Sigmoid colon (tissue), 6 donors: ENCODE measurements at regions not wholly inside any gene's neighbourhood (a gene's known extent, or its start where the extent isn't known, plus 50 kb on each side); places are given as distances from the start of the nearest gene placed in this dataset.

Experiments
- DNase-seq: peaks from one replicate; pipeline ENCODE4 v3.0.0-alpha.2; 2019
- H3K27ac ChIP-seq, 4 donors: fragments of 200-600 bp; sonication (generic); one replicate each; pipeline ENCODE4 v1.5.1; 2016 to 2019; ENCODE audit warnings: mild to moderate bottlenecking in 1 of 4
- H3K27me3 ChIP-seq, 3 donors: fragments of 200-600 bp; sonication (generic); one replicate each; pipeline ENCODE4 v1.5.1; 2019; ENCODE audit warnings: mild to moderate bottlenecking in 1 of 3
- H3K36me3 ChIP-seq, 4 donors: fragments of 200-600 bp; sonication (generic); one replicate each; pipeline ENCODE4 v1.5.1; 2016 to 2019
- H3K4me1 ChIP-seq, 4 donors: fragments of 200-600 bp; sonication (generic); one replicate each; pipeline ENCODE4 v1.5.1; 2017 to 2019
- H3K4me3 ChIP-seq, 4 donors: fragments of 200-600 bp; sonication (generic); one replicate each; pipeline ENCODE4 v1.5.1; 2017 to 2019; ENCODE audit warnings: mild to moderate bottlenecking in 2 of 4, moderate library complexity in 1 of 4
- H3K9me3 ChIP-seq, 4 donors: fragments of 200-600 bp in 3 of 4; sonication (generic) in 3 of 4; one replicate each; pipeline versions ENCODE4 v1.5.1 to v1.6.1; 2013 to 2019
- EP300 ChIP-seq, 4 donors: sonication (generic); formaldehyde crosslinking; IDR thresholded peaks; one replicate each; pipeline ENCODE4 v1.6.1; 2017; ENCODE audit warnings: antibody characterized with exemption in 4 of 4
- POLR2A ChIP-seq, 2 donors: fragments of 450-650 bp; IDR thresholded peaks; one replicate each; pipeline ENCODE4 v1.6.1; 2016; ENCODE audit warnings: antibody characterized with exemption in 2 of 2, mild to moderate bottlenecking in 2 of 2, moderate library complexity in 2 of 2
- POLR2AphosphoS5 ChIP-seq, 4 donors: sonication (generic); formaldehyde crosslinking; IDR thresholded peaks; one replicate each; pipeline ENCODE4 v1.6.1; 2017; ENCODE audit warnings: antibody characterized with exemption in 4 of 4
- WGBS, 2 donors: extraction: QIAGEN DNeasy Blood & Tissue Kit; methylation state at CpG; one replicate each; pipeline ENCODE4 v1.1.7; 2013; 5-methylcytosine and 5-hydroxymethylcytosine counted together
- intact Hi-C: fragments of 100-400 bp; cut with DNase I; formaldehyde crosslinking; loops from one replicate; pipeline ENCODE4 v1.15.1; 2023
- TF ChIP-seq, protein P1 (sequence below), 4 experiments: fragments of 450-650 bp in 3 of 4; fragments of 200-600 bp in 1 of 4; IDR thresholded peaks; one replicate each; pipeline ENCODE4 v1.5.1; 2016 to 2019; ENCODE audit warnings: antibody characterized with exemption in 4 of 4, mild to moderate bottlenecking in 3 of 4, moderate library complexity in 2 of 4
- donor health status: healthy with polysubstance abuse.
- donor health status: healthy.

DNA sequence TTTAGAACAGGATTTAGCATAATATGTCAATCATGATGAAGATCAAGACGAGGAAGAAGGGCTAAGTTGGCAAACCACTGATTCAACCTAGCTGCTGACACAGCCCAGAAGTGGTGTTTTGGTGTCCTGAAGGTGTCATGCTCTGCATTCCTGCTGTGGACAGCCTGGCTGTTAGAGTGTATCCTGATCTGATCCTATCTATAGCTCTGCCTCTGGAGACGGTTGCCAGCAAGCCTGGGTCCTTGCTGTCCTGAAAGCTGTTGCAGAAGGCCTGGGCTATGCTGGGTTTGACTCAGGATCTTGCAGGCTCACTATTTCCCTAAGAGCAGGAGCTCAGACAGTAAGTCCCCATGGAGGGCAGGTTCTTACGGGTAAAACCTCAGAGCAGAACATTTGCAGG lies 416.4 kb downstream of the TSHZ3 start:
- intact Hi-C loops = no loop called here
- WGBS, 2 donors = 76 to 81% methylated on average over 3 of the region's 3 CpGs
- no peaks in the 10 kb centered on the region for H3K27me3 ChIP-seq
- H3K9me3 ChIP-seq = no peaks in the 10 kb centered on the region
- H3K27ac ChIP-seq = no peak overlapping the region
- TF ChIP-seq, protein P1, sequence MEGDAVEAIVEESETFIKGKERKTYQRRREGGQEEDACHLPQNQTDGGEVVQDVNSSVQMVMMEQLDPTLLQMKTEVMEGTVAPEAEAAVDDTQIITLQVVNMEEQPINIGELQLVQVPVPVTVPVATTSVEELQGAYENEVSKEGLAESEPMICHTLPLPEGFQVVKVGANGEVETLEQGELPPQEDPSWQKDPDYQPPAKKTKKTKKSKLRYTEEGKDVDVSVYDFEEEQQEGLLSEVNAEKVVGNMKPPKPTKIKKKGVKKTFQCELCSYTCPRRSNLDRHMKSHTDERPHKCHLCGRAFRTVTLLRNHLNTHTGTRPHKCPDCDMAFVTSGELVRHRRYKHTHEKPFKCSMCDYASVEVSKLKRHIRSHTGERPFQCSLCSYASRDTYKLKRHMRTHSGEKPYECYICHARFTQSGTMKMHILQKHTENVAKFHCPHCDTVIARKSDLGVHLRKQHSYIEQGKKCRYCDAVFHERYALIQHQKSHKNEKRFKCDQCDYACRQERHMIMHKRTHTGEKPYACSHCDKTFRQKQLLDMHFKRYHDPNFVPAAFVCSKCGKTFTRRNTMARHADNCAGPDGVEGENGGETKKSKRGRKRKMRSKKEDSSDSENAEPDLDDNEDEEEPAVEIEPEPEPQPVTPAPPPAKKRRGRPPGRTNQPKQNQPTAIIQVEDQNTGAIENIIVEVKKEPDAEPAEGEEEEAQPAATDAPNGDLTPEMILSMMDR (IDR thresholded peaks at IDR 0.05) = no peak
- no peak for TF ChIP-seq POLR2A (IDR thresholded peaks at IDR 0.05)
- no peak for TF ChIP-seq EP300 (IDR thresholded peaks at IDR 0.05)
- TF ChIP-seq POLR2AphosphoS5 (IDR thresholded peaks at IDR 0.05) = no peak
- no peak overlapping the region for H3K4me3 ChIP-seq
- H3K36me3 ChIP-seq = no peaks in the 10 kb centered on the region
- peaks cover 0 to 2% (median 0%) of the 10 kb centered on the region in 4 donors for H3K4me1 ChIP-seq
- DNase-seq = no peak

DNA sequence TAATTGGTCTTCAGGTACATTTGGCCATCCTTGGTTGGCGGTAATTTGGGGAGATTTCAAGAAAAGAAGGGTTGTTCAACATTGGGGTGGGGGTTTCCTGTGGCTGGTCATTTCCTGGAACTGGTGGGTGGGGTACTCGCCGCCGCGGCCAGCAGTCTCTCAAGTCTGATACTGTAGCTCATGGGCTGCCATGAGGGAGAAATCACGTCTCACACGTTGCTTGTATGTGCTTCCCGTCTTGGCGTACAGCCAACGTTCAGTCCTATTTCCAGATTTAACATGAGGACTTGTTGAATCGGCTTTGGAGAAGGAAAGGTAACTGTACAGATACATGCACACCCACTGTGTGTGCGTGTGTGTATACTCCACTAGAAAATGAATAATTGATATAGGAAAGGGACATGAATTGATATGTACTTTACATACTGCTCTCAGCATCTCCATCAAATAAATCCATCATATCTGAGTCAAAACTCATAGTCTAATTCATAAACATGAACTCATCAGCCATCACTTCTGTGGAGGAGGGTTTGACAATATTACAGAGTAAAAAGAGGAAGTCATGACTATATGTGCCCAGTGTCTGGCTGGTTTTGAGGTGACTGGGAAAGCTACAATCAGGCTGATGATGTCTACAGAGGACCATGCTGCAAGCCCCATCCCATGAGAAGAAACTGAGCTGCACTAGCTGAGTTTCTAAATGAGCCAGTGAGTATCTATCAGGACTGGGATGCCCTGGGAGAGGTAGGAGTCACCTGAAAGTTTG lies 418.1 kb downstream of the TSHZ3 start:
- Histone ChIP-seq H3K9me3 (no peaks in the 10 kb centered on the region), H3K4me3 (no peak overlapping the region), H3K36me3 (no peaks in the 10 kb centered on the region), H3K4me1 (peaks cover 0 to 2% (median 0%) of the 10 kb centered on the region in 4 donors), H3K27ac (no peak overlapping the region), H3K27me3 (no peaks in the 10 kb centered on the region)
- TF ChIP-seq POLR2A (IDR thresholded peaks at IDR 0.05) = no peak
- no peak for TF ChIP-seq POLR2AphosphoS5 (IDR thresholded peaks at IDR 0.05)
- TF ChIP-seq EP300 (IDR thresholded peaks at IDR 0.05) = no peak
- WGBS, 2 donors = 87 to 88% methylated on average over 12 of the region's 12 CpGs
- intact Hi-C loops = no loop called here
- no peak for DNase-seq

DNA sequence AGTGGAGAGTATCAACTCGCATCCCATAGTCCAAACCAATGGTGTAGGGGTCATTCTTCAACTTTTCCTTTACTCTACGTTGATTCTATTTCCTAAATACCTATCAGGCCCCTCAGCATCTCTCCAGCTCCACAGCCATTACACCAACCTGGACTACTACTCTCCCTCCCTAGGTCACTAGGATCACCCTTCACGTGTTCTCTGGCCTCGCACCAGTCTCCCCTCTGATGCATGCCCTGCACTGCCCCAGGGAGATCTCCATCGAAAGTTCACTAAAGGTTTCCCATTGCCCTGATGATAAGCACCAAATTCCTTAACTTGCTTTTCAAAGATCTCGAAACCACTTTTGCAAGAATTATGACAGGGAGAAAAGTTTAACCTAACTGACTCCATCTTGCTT lies 421.5 kb downstream of the TSHZ3 start:
- Histone ChIP-seq H3K36me3 (no peaks in the 10 kb centered on the region), H3K9me3 (no peaks in the 10 kb centered on the region), H3K27ac (no peak overlapping the region), H3K4me3 (no peak overlapping the region), H3K27me3 (no peaks in the 10 kb centered on the region), H3K4me1 (peaks cover 0 to 13% (median 6%) of the 10 kb centered on the region in 4 donors)
- TF ChIP-seq EP300 (IDR thresholded peaks at IDR 0.05) (no peak), POLR2AphosphoS5 (IDR thresholded peaks at IDR 0.05) (no peak)
- TF ChIP-seq, protein P1 (IDR thresholded peaks at IDR 0.05) = no peak
- intact Hi-C loops = no loop called here
- 82 to 89% methylated on average over 6 of the region's 6 CpGs for WGBS, 2 donors
- DNase-seq = no peak

DNA sequence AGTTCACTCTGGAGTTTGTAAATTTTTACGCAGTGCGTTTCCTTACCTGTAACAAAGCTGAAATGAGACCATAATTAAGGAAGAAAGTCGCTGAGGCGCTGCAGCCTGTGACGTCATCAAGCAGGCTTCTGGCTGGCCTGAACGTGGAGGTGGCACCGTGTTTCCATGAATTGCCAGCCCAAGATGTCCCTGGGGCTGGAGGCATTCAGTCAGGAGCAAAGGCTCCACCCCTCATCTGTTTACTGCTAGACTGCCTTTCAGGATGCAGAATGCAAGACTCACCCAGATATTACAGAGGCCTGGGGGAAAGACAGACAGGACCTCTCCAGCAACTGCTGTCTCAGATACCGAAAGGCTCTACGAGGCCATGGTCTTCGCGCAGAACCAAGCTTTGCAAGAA lies 424.6 kb downstream of the TSHZ3 start:
- H3K4me1 ChIP-seq = peaks cover 0 to 13% (median 6%) of the 10 kb centered on the region in 4 donors
- DNase-seq = no peak
- H3K36me3 ChIP-seq = no peaks in the 10 kb centered on the region
- TF ChIP-seq, protein P1 (IDR thresholded peaks at IDR 0.05) = no peak
- intact Hi-C loops = no loop called here
- H3K4me3 ChIP-seq = peak overlapping the region in 2 of 4 donors; percentile 12 to 21
- no peaks in the 10 kb centered on the region for H3K27me3 ChIP-seq
- H3K27ac ChIP-seq = peak overlapping the region in 2 of 4 donors; percentile 3 to 52
- 59 to 70% methylated on average over 11 of the region's 11 CpGs for WGBS, 2 donors
- H3K9me3 ChIP-seq = no peaks in the 10 kb centered on the region

DNA sequence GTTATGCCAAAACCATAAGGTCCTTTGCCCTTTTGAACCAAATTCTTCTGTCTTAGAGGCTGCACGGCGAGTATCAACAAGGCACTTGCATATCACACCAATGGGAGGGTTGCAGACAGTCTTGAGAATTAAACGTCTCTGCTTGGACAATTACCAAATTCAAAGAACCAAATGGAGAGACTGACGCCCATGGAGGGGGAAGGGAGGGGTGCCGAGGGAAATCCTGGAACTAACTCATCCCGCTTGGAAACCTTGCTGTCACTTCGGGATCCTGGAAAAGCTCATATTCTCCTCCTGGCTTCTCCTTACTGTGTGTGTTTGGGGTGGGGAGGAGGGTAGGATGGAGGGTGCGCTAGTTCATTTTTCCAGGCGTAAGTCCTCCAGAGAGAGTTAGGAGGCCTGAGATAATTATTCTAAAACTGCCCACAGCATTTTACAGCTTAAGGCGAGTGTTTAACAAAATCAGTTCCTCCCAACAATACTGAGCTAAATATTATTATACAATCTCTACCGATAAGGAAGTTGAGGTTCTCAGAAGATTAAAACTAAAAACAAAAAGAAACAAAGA lies 425.1 kb downstream of the TSHZ3 start:
- Histone ChIP-seq H3K27ac (peak overlapping the region in 2 of 4 donors; percentile 3 to 52), H3K36me3 (no peaks in the 10 kb centered on the region), H3K27me3 (no peaks in the 10 kb centered on the region), H3K4me1 (peaks cover 0 to 13% (median 6%) of the 10 kb centered on the region in 4 donors), H3K4me3 (peak overlapping the region in 2 of 4 donors; percentile 12 to 21), H3K9me3 (no peaks in the 10 kb centered on the region)
- WGBS, 2 donors = 38 to 62% methylated on average over 11 of the region's 11 CpGs
- TF ChIP-seq POLR2AphosphoS5 (IDR thresholded peaks at IDR 0.05) (peak in 2 of 4 donors; percentile 47 to 56), EP300 (IDR thresholded peaks at IDR 0.05) (peak in 1 of 4 donors; percentile 5), POLR2A (IDR thresholded peaks at IDR 0.05) (no peak)
- TF ChIP-seq, protein P1 (IDR thresholded peaks at IDR 0.05) = no peak
- DNase-seq = no peak
- intact Hi-C loops = no loop called here
